ENCODE measurements at regions not wholly inside any gene's neighbourhood (a gene's known extent, or its start where the extent isn't known, plus 50 kb on each side); places are given as distances from the start of the nearest gene placed in this dataset.

GRCh38 chr9:107946364-107947141 lies 457.0 kb upstream of the KLF4 start:
- H3K4me1 ChIP-seq (ENCODE audit: control insufficient read depth in 1 of 2, insufficient read depth in 2 of 2, low read length in 2 of 2) = no peaks in the 10 kb centered on the region
- H3K27me3 ChIP-seq (ENCODE audit: low read depth, low read length) = no peaks in the 10 kb centered on the region
- H3K4me3 ChIP-seq (ENCODE audit: low read depth in 1 of 2, low read length in 2 of 2) = no peak overlapping the region
- H3K9me3 ChIP-seq (ENCODE audit: control insufficient read depth in 1 of 2, low read length in 2 of 2) = peaks cover 4 to 6% of the 10 kb centered on the region in 2 donors
- H3K27ac ChIP-seq (ENCODE audit: low read length) = no peak overlapping the region
- no peaks in the 10 kb centered on the region for H3K36me3 ChIP-seq (ENCODE audit: control insufficient read depth in 1 of 2, insufficient read depth in 2 of 2, low read length in 2 of 2)

GRCh38 chr9:107945961-107946360 lies 456.4 kb upstream of the KLF4 start:
- H3K4me3 ChIP-seq (ENCODE audit: low read depth in 1 of 2, low read length in 2 of 2) = no peak overlapping the region
- no peaks in the 10 kb centered on the region for H3K36me3 ChIP-seq (ENCODE audit: control insufficient read depth in 1 of 2, insufficient read depth in 2 of 2, low read length in 2 of 2)
- H3K27me3 ChIP-seq (ENCODE audit: low read depth, low read length) = no peaks in the 10 kb centered on the region
- peaks cover 0 to 2% of the 10 kb centered on the region in 2 donors for H3K9me3 ChIP-seq (ENCODE audit: control insufficient read depth in 1 of 2, low read length in 2 of 2)
- no peaks in the 10 kb centered on the region for H3K4me1 ChIP-seq (ENCODE audit: control insufficient read depth in 1 of 2, insufficient read depth in 2 of 2, low read length in 2 of 2)
- no peak overlapping the region for H3K27ac ChIP-seq (ENCODE audit: low read length)

- no peak overlapping the region for H3K27ac ChIP-seq (ENCODE audit: low read length)
- no peaks in the 10 kb centered on the region for H3K36me3 ChIP-seq (ENCODE audit: control insufficient read depth in 1 of 2, insufficient read depth in 2 of 2, low read length in 2 of 2)
- no peaks in the 10 kb centered on the region for H3K4me1 ChIP-seq (ENCODE audit: control insufficient read depth in 1 of 2, insufficient read depth in 2 of 2, low read length in 2 of 2)
- H3K9me3 ChIP-seq (ENCODE audit: control insufficient read depth in 1 of 2, low read length in 2 of 2) = peaks cover 0 to under 1% of the 10 kb centered on the region in 2 donors
- H3K4me3 ChIP-seq (ENCODE audit: low read depth in 1 of 2, low read length in 2 of 2) = no peak overlapping the region
- no peaks in the 10 kb centered on the region for H3K27me3 ChIP-seq (ENCODE audit: low read depth, low read length)
Measured at GRCh38 chr9:107945493-107945892, 455.9 kb upstream of the KLF4 start.

GRCh38 chr9:107944387-107944786 lies 454.8 kb upstream of the KLF4 start:
- Histone ChIP-seq H3K27ac (ENCODE audit: low read length) (no peak overlapping the region), H3K9me3 (ENCODE audit: control insufficient read depth in 1 of 2, low read length in 2 of 2) (no peaks in the 10 kb centered on the region), H3K4me1 (ENCODE audit: control insufficient read depth in 1 of 2, insufficient read depth in 2 of 2, low read length in 2 of 2) (no peaks in the 10 kb centered on the region), H3K4me3 (ENCODE audit: low read depth in 1 of 2, low read length in 2 of 2) (no peak overlapping the region), H3K36me3 (ENCODE audit: control insufficient read depth in 1 of 2, insufficient read depth in 2 of 2, low read length in 2 of 2) (no peaks in the 10 kb centered on the region), H3K27me3 (ENCODE audit: low read depth, low read length) (no peaks in the 10 kb centered on the region)

- no peaks in the 10 kb centered on the region for H3K36me3 ChIP-seq (ENCODE audit: control insufficient read depth in 1 of 2, insufficient read depth in 2 of 2, low read length in 2 of 2)
- no peak overlapping the region for H3K27ac ChIP-seq (ENCODE audit: low read length)
- H3K4me3 ChIP-seq (ENCODE audit: low read depth in 1 of 2, low read length in 2 of 2) = no peak overlapping the region
- no peaks in the 10 kb centered on the region for H3K4me1 ChIP-seq (ENCODE audit: control insufficient read depth in 1 of 2, insufficient read depth in 2 of 2, low read length in 2 of 2)
- no peaks in the 10 kb centered on the region for H3K27me3 ChIP-seq (ENCODE audit: low read depth, low read length)
- H3K9me3 ChIP-seq (ENCODE audit: control insufficient read depth in 1 of 2, low read length in 2 of 2) = no peaks in the 10 kb centered on the region
Measured at GRCh38 chr9:107943901-107944300, 454.3 kb upstream of the KLF4 start.

GRCh38 chr9:107942856-107943255 lies 453.3 kb upstream of the KLF4 start:
- no peak overlapping the region for H3K4me3 ChIP-seq (ENCODE audit: low read depth in 1 of 2, low read length in 2 of 2)
- no peaks in the 10 kb centered on the region for H3K27me3 ChIP-seq (ENCODE audit: low read depth, low read length)
- H3K9me3 ChIP-seq (ENCODE audit: control insufficient read depth in 1 of 2, low read length in 2 of 2) = no peaks in the 10 kb centered on the region
- H3K36me3 ChIP-seq (ENCODE audit: control insufficient read depth in 1 of 2, insufficient read depth in 2 of 2, low read length in 2 of 2) = no peaks in the 10 kb centered on the region
- H3K27ac ChIP-seq (ENCODE audit: low read length) = no peak overlapping the region
- H3K4me1 ChIP-seq (ENCODE audit: control insufficient read depth in 1 of 2, insufficient read depth in 2 of 2, low read length in 2 of 2) = no peaks in the 10 kb centered on the region

DNA sequence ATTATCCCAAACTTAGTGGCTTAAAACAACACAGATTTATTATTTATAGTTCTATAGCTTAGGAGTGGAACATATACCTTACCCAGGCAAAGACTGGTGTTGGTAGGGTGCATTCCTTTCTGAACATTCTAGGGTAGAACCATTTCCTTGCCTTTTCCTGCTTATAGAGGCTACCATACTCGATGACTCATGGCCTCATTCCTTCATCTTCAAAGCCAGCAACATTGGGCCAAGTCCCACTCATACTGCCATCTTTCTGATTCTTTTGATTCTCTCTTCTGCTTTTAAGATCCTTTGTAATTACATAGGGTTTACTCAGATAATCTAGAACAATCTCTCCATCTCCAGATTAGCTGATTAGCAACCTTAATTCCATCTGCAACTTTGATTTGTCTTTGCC lies 452.7 kb upstream of the KLF4 start:
- no peaks in the 10 kb centered on the region for H3K27me3 ChIP-seq (ENCODE audit: low read depth, low read length)
- H3K9me3 ChIP-seq (ENCODE audit: control insufficient read depth in 1 of 2, low read length in 2 of 2) = no peaks in the 10 kb centered on the region
- no peaks in the 10 kb centered on the region for H3K4me1 ChIP-seq (ENCODE audit: control insufficient read depth in 1 of 2, insufficient read depth in 2 of 2, low read length in 2 of 2)
- no peak overlapping the region for H3K4me3 ChIP-seq (ENCODE audit: low read depth in 1 of 2, low read length in 2 of 2)
- H3K36me3 ChIP-seq (ENCODE audit: control insufficient read depth in 1 of 2, insufficient read depth in 2 of 2, low read length in 2 of 2) = no peaks in the 10 kb centered on the region
- no peak overlapping the region for H3K27ac ChIP-seq (ENCODE audit: low read length)

GRCh38 chr9:107940616-107941595 lies 451.3 kb upstream of the KLF4 start:
- Histone ChIP-seq H3K27ac (ENCODE audit: low read length) (no peak overlapping the region), H3K27me3 (ENCODE audit: low read depth, low read length) (no peaks in the 10 kb centered on the region), H3K4me3 (ENCODE audit: low read depth in 1 of 2, low read length in 2 of 2) (no peak overlapping the region), H3K9me3 (ENCODE audit: control insufficient read depth in 1 of 2, low read length in 2 of 2) (no peaks in the 10 kb centered on the region), H3K36me3 (ENCODE audit: control insufficient read depth in 1 of 2, insufficient read depth in 2 of 2, low read length in 2 of 2) (no peaks in the 10 kb centered on the region), H3K4me1 (ENCODE audit: control insufficient read depth in 1 of 2, insufficient read depth in 2 of 2, low read length in 2 of 2) (no peaks in the 10 kb centered on the region)

- no peaks in the 10 kb centered on the region for H3K4me1 ChIP-seq (ENCODE audit: control insufficient read depth in 1 of 2, insufficient read depth in 2 of 2, low read length in 2 of 2)
Measured at GRCh38 chr9:107938801-107939386, 449.3 kb upstream of the KLF4 start.

DNA sequence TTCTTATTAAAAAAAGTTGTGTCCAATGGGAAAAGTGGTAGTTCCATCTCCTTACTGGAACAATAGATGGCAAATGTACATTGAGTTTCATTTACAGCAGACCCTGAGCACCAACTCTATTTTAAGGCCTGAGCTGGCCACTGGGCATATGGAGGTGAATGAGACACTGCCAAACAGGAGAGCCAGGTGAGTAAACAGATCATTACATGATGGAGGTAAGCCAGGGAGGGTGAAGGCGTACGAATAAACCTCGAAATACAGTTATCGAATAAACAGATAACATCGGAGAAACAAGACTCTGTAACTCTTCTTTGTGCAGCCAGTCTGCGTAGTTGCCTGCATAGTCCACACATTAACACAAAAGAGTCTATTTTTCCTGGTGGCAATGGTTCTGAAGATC lies 446.4 kb upstream of the KLF4 start:
- H3K4me1 ChIP-seq (ENCODE audit: control insufficient read depth in 1 of 2, insufficient read depth in 2 of 2, low read length in 2 of 2) = no peaks in the 10 kb centered on the region
- H3K27me3 ChIP-seq (ENCODE audit: low read depth, low read length) = no peaks in the 10 kb centered on the region
- H3K4me3 ChIP-seq (ENCODE audit: low read depth in 1 of 2, low read length in 2 of 2) = no peak overlapping the region
- H3K27ac ChIP-seq (ENCODE audit: low read length) = no peak overlapping the region
- no peaks in the 10 kb centered on the region for H3K9me3 ChIP-seq (ENCODE audit: control insufficient read depth in 1 of 2, low read length in 2 of 2)
- H3K36me3 ChIP-seq (ENCODE audit: control insufficient read depth in 1 of 2, insufficient read depth in 2 of 2, low read length in 2 of 2) = no peaks in the 10 kb centered on the region

More at GRCh38 chr9:107938801-107939386, 449.3 kb upstream of the KLF4 start:
- H3K27me3 ChIP-seq (ENCODE audit: low read depth, low read length) = no peaks in the 10 kb centered on the region
- H3K9me3 ChIP-seq (ENCODE audit: control insufficient read depth in 1 of 2, low read length in 2 of 2) = no peaks in the 10 kb centered on the region
- H3K4me3 ChIP-seq (ENCODE audit: low read depth in 1 of 2, low read length in 2 of 2) = no peak overlapping the region
- H3K36me3 ChIP-seq (ENCODE audit: control insufficient read depth in 1 of 2, insufficient read depth in 2 of 2, low read length in 2 of 2) = no peaks in the 10 kb centered on the region
- H3K27ac ChIP-seq (ENCODE audit: low read length) = no peak overlapping the region

DNA sequence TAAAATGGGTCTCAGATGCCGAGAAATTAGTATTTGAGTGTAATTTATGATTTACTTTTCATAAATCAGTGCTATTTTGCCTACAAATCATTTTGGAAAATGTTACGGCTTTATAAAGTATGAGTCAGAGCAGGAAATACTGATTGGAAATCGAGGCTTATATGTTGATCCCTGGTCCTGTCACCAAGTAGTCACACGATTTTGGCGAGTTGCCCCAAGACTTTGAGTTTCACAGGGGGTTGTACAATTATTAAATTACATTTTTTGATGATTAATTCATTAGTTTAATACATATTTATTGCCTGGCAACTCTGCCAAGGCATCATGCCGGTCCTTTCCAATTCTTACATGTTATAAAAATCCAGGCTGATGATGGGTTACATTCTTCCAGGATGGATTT lies 443.9 kb upstream of the KLF4 start:
- no peaks in the 10 kb centered on the region for H3K27me3 ChIP-seq (ENCODE audit: low read depth, low read length)
- no peaks in the 10 kb centered on the region for H3K9me3 ChIP-seq (ENCODE audit: control insufficient read depth in 1 of 2, low read length in 2 of 2)
- H3K36me3 ChIP-seq (ENCODE audit: control insufficient read depth in 1 of 2, insufficient read depth in 2 of 2, low read length in 2 of 2) = no peaks in the 10 kb centered on the region
- H3K4me3 ChIP-seq (ENCODE audit: low read depth in 1 of 2, low read length in 2 of 2) = no peak overlapping the region
- H3K4me1 ChIP-seq (ENCODE audit: control insufficient read depth in 1 of 2, insufficient read depth in 2 of 2, low read length in 2 of 2) = no peaks in the 10 kb centered on the region
- H3K27ac ChIP-seq (ENCODE audit: low read length) = no peak overlapping the region
